ENCODE measurements at regions not wholly inside any gene's neighbourhood (a gene's known extent, or its start where the extent isn't known, plus 50 kb on each side); places are given as distances from the start of the nearest gene placed in this dataset.

DNA sequence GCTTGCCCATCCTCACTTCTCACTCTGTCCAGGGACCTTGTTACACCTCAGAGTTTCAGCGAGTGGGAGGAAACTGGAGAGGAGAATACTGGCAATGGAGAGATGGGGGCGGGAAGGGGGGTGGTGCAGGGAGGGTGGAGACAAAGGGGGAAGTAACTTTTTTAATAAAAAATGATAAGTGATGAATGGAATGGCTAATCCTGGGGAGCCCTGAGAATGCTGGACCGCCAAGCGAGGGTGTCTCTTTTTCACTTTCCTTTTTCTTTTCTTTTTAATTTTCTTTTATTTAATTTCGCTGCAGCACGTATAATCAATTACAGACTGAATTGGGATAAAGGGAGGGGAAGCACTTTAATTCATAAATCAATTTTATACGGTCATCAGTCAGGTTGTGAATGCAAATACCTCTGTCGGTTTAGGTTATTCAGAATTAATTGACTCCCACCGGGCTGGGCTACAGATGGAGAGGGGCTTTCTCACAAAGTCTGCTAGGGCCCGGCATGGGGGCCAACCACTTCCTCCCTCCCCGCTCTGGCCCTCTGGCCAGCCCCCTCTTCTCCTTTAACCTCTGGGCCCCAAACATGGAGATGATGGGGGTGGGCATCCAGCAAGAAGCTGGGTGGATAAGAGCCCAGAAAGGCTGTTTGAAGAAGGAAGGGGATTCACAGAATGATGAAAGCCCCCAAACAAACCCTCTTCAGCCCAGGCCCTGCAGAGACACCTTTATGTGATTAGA is 106.8 kb upstream of the BOC start:
- POLR2A ChIA-PET (ENCODE audit: low non-redundant PET): no interaction called here
- TF ChIP-seq, protein P1, sequence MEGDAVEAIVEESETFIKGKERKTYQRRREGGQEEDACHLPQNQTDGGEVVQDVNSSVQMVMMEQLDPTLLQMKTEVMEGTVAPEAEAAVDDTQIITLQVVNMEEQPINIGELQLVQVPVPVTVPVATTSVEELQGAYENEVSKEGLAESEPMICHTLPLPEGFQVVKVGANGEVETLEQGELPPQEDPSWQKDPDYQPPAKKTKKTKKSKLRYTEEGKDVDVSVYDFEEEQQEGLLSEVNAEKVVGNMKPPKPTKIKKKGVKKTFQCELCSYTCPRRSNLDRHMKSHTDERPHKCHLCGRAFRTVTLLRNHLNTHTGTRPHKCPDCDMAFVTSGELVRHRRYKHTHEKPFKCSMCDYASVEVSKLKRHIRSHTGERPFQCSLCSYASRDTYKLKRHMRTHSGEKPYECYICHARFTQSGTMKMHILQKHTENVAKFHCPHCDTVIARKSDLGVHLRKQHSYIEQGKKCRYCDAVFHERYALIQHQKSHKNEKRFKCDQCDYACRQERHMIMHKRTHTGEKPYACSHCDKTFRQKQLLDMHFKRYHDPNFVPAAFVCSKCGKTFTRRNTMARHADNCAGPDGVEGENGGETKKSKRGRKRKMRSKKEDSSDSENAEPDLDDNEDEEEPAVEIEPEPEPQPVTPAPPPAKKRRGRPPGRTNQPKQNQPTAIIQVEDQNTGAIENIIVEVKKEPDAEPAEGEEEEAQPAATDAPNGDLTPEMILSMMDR (conservative IDR thresholded peaks at IDR 0.05; ENCODE audit: low read depth): no peak
- no peak overlapping the region for H3K27ac ChIP-seq
- CTCF ChIA-PET: interaction anchor here (0.7 kb wide), 1 partner anchor 86 kb away, joined by 3 read pairs; no protein-coding TSS in a partner anchor
- no peak for DNase-seq (ENCODE audit: low spot score)

DNA sequence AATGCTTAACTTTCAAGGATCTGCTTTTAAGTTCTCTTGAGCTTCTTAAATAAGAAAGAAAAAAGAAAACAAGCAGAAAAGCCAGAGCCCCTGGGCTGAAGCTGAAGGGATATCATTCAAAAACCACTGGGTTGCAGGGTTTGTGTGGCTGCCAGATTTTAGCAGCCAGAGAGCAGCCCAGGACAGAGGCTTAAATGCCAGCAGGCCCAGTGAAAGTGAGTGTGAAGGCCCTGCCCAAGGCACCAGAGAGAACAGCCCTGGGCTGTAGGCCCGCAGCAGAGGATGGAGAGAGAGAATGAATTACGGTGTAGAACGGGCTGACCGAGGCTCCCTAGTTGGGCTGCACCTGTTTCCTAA is 106.3 kb upstream of the BOC start:
- ChIA-PET CTCF (interaction anchor here (0.7 kb wide), 1 partner anchor 87 kb away, joined by 3 read pairs; no protein-coding TSS in a partner anchor), POLR2A (ENCODE audit: low non-redundant PET) (no interaction called here)
- H3K27ac ChIP-seq: no peak overlapping the region
- no peak for DNase-seq (ENCODE audit: low spot score)
- TF ChIP-seq, protein P1 (conservative IDR thresholded peaks at IDR 0.05; ENCODE audit: low read depth): no peak

DNA sequence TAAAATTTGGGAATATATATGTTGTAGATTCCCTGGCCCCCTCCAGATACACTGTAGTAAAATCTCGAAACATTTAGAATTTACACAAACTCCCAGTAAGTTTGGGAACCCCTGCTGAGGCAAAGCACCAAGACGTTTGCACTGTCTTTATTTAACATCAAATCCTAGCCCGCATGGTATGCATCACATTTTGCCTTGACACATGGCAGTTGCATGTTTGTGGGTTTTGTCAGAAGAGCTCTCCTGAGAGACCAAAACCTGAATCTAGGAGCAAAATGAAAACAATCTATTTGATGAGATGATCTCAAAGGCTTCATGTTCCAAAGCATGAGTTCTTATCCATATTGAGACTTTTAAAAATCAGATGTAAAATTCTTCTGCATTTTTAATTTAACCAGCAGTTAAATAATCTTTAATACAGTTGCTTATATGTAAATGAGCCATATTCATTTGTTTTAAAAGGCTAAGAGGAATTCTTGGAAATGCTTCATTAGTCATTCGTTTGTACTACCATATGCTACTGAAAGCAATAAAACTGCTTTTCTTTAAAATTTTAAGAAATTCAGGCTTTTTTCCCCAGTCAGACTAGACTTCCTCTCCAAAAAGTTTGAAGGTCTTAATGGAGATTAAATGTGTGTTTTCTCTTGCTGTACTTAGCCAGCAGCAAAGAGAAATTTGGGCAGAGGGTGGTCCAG is 105.2 kb upstream of the BOC start:
- H3K27ac ChIP-seq: no peak overlapping the region
- no peak for DNase-seq (ENCODE audit: low spot score)
- ChIA-PET POLR2A (ENCODE audit: low non-redundant PET) (no interaction called here), CTCF (no interaction called here)
- TF ChIP-seq, protein P1 (conservative IDR thresholded peaks at IDR 0.05; ENCODE audit: low read depth): no peak

DNA sequence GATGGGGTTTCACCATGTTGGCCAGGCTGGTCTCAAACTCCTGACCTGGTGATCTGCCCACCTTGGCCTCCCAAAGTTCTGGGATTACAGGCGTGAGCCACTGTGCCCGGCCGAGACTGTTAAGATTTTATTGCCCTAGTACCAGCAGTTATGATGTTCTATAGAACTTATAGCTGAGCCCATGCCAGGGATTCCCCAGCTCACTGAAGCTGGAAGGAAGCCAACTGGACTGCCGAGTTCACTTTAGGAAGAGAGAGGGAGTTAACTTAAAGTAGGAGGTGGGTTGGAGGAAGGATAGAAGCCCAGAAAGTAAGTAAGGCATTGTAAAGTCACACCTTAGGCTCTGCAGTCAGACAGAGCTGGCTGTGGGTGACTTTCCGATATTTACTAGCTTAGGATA is 101.1 kb upstream of the BOC start:
- DNase-seq (ENCODE audit: low spot score): no peak
- ChIA-PET POLR2A (ENCODE audit: low non-redundant PET) (no interaction called here), CTCF (no interaction called here)
- no peak overlapping the region for H3K27ac ChIP-seq
- TF ChIP-seq, protein P1 (conservative IDR thresholded peaks at IDR 0.05; ENCODE audit: low read depth): no peak

DNA sequence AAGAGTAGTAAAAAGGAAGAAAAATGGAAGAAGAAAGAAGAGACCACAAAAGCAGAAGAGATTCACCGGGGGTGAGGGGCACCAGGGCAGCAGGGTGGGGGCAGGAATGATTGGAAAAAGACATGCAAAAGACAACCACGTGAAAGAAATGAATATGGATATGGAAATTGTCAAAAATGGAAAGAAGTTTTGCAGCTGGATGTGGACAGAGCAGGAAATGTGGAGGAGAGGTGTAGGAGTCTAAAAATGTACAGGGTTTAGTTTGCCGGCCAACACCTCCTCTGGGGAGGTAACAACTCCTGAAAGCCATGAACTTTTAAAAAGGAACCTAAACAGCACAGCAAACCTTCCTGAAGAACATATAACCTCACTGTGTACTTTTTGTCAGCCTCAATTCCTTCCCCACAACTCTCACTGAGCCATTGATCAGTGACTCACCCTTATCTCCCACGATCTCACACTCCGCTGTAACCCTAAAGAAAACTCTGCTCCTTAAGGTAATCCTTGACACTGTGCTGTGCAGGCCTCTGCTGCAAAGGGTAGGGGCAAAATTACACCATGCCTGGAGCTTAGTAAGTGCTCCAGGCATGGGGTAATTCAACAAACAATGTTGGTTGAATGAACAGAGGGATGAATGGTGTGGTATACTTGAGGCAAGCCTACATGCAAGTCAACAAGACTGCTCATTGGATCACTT is 100.2 kb upstream of the BOC start:
- TF ChIP-seq, protein P1 (conservative IDR thresholded peaks at IDR 0.05; ENCODE audit: low read depth): no peak
- H3K27ac ChIP-seq: no peak overlapping the region
- CTCF ChIA-PET: interaction anchor here (0.6 kb wide), 2 partner anchors 10 to 94 kb away, joined by 3 to 5 read pairs; no protein-coding TSS in a partner anchor
- POLR2A ChIA-PET (ENCODE audit: low non-redundant PET): no interaction called here
- no peak for DNase-seq (ENCODE audit: low spot score)

DNA sequence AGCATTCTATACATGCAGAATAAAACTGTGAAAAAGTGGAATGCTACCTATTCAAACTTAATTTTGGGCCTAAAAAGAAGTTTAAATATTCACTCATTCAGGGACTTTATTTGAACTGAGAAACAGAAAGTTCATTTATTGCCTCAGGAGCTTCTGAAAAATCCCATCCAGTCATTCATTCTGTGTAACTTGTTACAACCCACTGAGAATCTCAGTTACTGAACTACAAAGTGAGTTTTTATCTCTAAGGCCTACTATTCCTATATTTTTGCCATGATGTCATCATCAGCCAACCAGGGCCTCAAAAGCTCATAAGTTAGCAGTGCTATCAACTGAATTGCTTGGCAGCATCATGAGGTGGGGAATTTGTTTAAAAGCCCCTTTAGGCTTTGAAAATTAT is 98.0 kb upstream of the BOC start:
- POLR2A ChIA-PET (ENCODE audit: low non-redundant PET): no interaction called here

More for the DNA sequence above, 98.0 kb upstream of the BOC start:
- DNase-seq (ENCODE audit: low spot score): no peak
- H3K27ac ChIP-seq: no peak overlapping the region
- CTCF ChIA-PET: no interaction called here
- TF ChIP-seq, protein P1 (conservative IDR thresholded peaks at IDR 0.05; ENCODE audit: low read depth): no peak

All from RWPE1 (cell line).